GM21526 (cell line): ENCODE measurements at regions not wholly inside any gene's neighbourhood (a gene's known extent, or its start where the extent isn't known, plus 50 kb on each side); places are given as distances from the start of the nearest gene placed in this dataset.
"Not testable (repeated sequence)": the region's sequence is repeated elsewhere in the genome, so short reads cannot be mapped to it uniquely, and the experiment has no call there.

Experiments used
- ATAC-seq: cut with Tn5 transposase; IDR thresholded peaks from one replicate; pipeline ENCODE4 v1.9.1; 2021; ENCODE audit warnings: moderate library complexity; ENCODE audit not compliant: unreplicated experiment, low FRiP score

- ATAC-seq: no peak
These were observed 605.8 kb upstream of the GOT2 start for GRCh38 chr16:59339871-59340270.

GRCh38 chr16:59336136-59336695, 602.1 kb upstream of the GOT2 start:
- ATAC-seq: no peak

GRCh38 chr16:59331708-59332107, 597.6 kb upstream of the GOT2 start:
- not testable (repeated sequence) for ATAC-seq

GRCh38 chr16:59330019-59330670, 596.0 kb upstream of the GOT2 start:
- no peak for ATAC-seq

GRCh38 chr16:59328961-59329360, 594.8 kb upstream of the GOT2 start:
- no peak for ATAC-seq

- no peak for ATAC-seq
These were observed 593.8 kb upstream of the GOT2 start for GRCh38 chr16:59327894-59328293.

GRCh38 chr16:59326955-59327354, 592.8 kb upstream of the GOT2 start:
- no peak for ATAC-seq

GRCh38 chr16:59324462-59324861, 590.3 kb upstream of the GOT2 start:
- no peak for ATAC-seq

GRCh38 chr16:59320657-59321056, 586.5 kb upstream of the GOT2 start:
- ATAC-seq: no peak

- ATAC-seq: no peak
These were observed 585.8 kb upstream of the GOT2 start for GRCh38 chr16:59319871-59320270.

GRCh38 chr16:59305850-59306249, 571.7 kb upstream of the GOT2 start:
- no peak for ATAC-seq

GRCh38 chr16:59296888-59297287, 562.8 kb upstream of the GOT2 start:
- no peak for ATAC-seq

GRCh38 chr16:59295993-59296736, 562.0 kb upstream of the GOT2 start:
- no peak for ATAC-seq

- ATAC-seq: no peak
These were observed 561.4 kb upstream of the GOT2 start for GRCh38 chr16:59295474-59295873.

GRCh38 chr16:59290718-59291117, 556.6 kb upstream of the GOT2 start:
- ATAC-seq: no peak

GRCh38 chr16:59289151-59289550, 555.0 kb upstream of the GOT2 start:
- ATAC-seq: no peak

GRCh38 chr16:59274141-59274540, 540.0 kb upstream of the GOT2 start:
- ATAC-seq: no peak

- ATAC-seq: no peak
These were observed 529.8 kb upstream of the GOT2 start for GRCh38 chr16:59263955-59264354.

GRCh38 chr16:59260892-59261291, 526.8 kb upstream of the GOT2 start:
- ATAC-seq: no peak

- no peak for ATAC-seq
These were observed 525.8 kb upstream of the GOT2 start for GRCh38 chr16:59259950-59260319.

- no peak for ATAC-seq
These were observed 525.2 kb upstream of the GOT2 start for GRCh38 chr16:59259074-59259949.
